ENCODE measurements at regions not wholly inside any gene's neighbourhood (a gene's known extent, or its start where the extent isn't known, plus 50 kb on each side); places are given as distances from the start of the nearest gene placed in this dataset.
A peak's percentile ranks its signal among the peaks of the same experiment; 100 is the strongest.

- no peaks in the 10 kb centered on the region for H3K4me1 ChIP-seq
- no peak overlapping the region for H3K4me3 ChIP-seq
- TF ChIP-seq CTCF (IDR thresholded peaks at IDR 0.05), result no peak
- no peaks in the 10 kb centered on the region for H3K36me3 ChIP-seq
- H3K27me3 ChIP-seq, result no peaks in the 10 kb centered on the region
- ATAC-seq, result no peak
- H3K9me3 ChIP-seq, result no peaks in the 10 kb centered on the region
- intact Hi-C loops (cut with DNase I), result no loop called here
- DNase-seq, result no peak
- no peak overlapping the region for H3K27ac ChIP-seq
Observed at GRCh38 chr21:35404247-35404646, 355.1 kb upstream of the RUNX1 start.

GRCh38 chr21:35402061-35402460, 353.0 kb upstream of the RUNX1 start:
- ATAC-seq, result no peak
- intact Hi-C loops (cut with DNase I), result no loop called here
- H3K27me3 ChIP-seq, result no peaks in the 10 kb centered on the region

GRCh38 chr21:35401476-35401875, 352.4 kb upstream of the RUNX1 start:
- ATAC-seq (no peak), DNase-seq (no peak)
- H3K36me3 ChIP-seq, result no peaks in the 10 kb centered on the region
- H3K4me3 ChIP-seq, result no peak overlapping the region
- TF ChIP-seq CTCF (IDR thresholded peaks at IDR 0.05), result no peak
- intact Hi-C loops (cut with DNase I), result no loop called here
- H3K27ac ChIP-seq, result no peak overlapping the region
- H3K9me3 ChIP-seq, result no peaks in the 10 kb centered on the region
- H3K4me1 ChIP-seq, result no peaks in the 10 kb centered on the region
- H3K27me3 ChIP-seq, result no peaks in the 10 kb centered on the region

More at GRCh38 chr21:35402061-35402460, 353.0 kb upstream of the RUNX1 start:
- Histone ChIP-seq H3K9me3 (no peaks in the 10 kb centered on the region), H3K4me3 (no peak overlapping the region), H3K36me3 (no peaks in the 10 kb centered on the region), H3K27ac (no peak overlapping the region), H3K4me1 (no peaks in the 10 kb centered on the region)
- no peak for TF ChIP-seq CTCF (IDR thresholded peaks at IDR 0.05)
- DNase-seq, result no peak

GRCh38 chr21:35400233-35400939, 351.3 kb upstream of the RUNX1 start:
- Histone ChIP-seq H3K9me3 (no peaks in the 10 kb centered on the region), H3K4me3 (no peak overlapping the region), H3K4me1 (no peaks in the 10 kb centered on the region), H3K27me3 (no peaks in the 10 kb centered on the region), H3K36me3 (no peaks in the 10 kb centered on the region), H3K27ac (no peak overlapping the region)
- peak; percentile 54 for TF ChIP-seq CTCF (IDR thresholded peaks at IDR 0.05)
- intact Hi-C loops (cut with DNase I), result no loop called here
- DNase-seq (no peak), ATAC-seq (peak; percentile 90)

GRCh38 chr21:35399706-35400105, 350.6 kb upstream of the RUNX1 start:
- ATAC-seq (no peak), DNase-seq (no peak)
- no peak overlapping the region for H3K4me3 ChIP-seq
- no peak overlapping the region for H3K27ac ChIP-seq
- H3K36me3 ChIP-seq, result no peaks in the 10 kb centered on the region
- no peak for TF ChIP-seq CTCF (IDR thresholded peaks at IDR 0.05)
- no peaks in the 10 kb centered on the region for H3K4me1 ChIP-seq
- no peaks in the 10 kb centered on the region for H3K27me3 ChIP-seq
- no peaks in the 10 kb centered on the region for H3K9me3 ChIP-seq
- intact Hi-C loops (cut with DNase I), result no loop called here

Data from upper lobe of right lung (tissue), 1 donor.